ENCODE measurements at regions not wholly inside any gene's neighbourhood (a gene's known extent, or its start where the extent isn't known, plus 50 kb on each side); places are given as distances from the start of the nearest gene placed in this dataset.
"Not testable (repeated sequence)": the region's sequence is repeated elsewhere in the genome, so short reads cannot be mapped to it uniquely, and the experiment has no call there.

- no peak for DNase-seq
Measured at GRCh38 chr1:222415441-222415840, 132.5 kb downstream of the HHIPL2 start.

DNA sequence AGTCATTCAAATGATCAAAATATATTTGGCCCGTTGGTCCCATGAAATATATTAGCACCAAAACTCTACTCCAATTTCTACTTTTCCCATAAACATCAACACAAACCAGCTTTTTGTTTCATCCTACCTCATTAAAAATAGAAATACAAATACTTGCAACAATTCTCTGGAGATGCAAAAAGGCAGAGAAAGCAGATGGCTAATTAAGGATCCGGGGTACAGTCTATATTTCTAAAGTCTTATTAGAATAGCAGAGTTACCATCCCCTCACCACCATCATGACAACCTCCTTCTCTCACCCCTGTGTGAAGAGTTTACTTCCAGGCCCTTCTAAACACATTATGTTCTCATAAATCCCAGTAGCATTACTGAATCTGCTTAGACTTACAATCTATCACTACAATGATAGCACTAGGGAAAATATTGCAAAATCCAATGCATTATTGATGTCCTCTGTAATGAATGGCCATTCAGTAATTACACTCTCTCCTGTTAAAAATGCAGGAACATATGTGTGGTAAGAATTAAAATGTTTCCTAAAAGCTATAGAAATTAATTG, 133.8 kb downstream of the HHIPL2 start:
- DNase-seq: no peak

- no peak for DNase-seq
Measured at GRCh38 chr1:222413436-222413835, 134.5 kb downstream of the HHIPL2 start.

GRCh38 chr1:222404710-222405109, 143.2 kb downstream of the HHIPL2 start:
- DNase-seq: no peak

GRCh38 chr1:222399197-222399596, 148.7 kb downstream of the HHIPL2 start:
- DNase-seq: no peak

- DNase-seq: no peak
Measured at GRCh38 chr1:222394224-222394623, 153.7 kb downstream of the HHIPL2 start.

GRCh38 chr1:222392556-222392955, 155.3 kb downstream of the HHIPL2 start:
- no peak for DNase-seq

- no peak for DNase-seq
Measured at GRCh38 chr1:222390181-222390580, 157.7 kb downstream of the HHIPL2 start.

DNA sequence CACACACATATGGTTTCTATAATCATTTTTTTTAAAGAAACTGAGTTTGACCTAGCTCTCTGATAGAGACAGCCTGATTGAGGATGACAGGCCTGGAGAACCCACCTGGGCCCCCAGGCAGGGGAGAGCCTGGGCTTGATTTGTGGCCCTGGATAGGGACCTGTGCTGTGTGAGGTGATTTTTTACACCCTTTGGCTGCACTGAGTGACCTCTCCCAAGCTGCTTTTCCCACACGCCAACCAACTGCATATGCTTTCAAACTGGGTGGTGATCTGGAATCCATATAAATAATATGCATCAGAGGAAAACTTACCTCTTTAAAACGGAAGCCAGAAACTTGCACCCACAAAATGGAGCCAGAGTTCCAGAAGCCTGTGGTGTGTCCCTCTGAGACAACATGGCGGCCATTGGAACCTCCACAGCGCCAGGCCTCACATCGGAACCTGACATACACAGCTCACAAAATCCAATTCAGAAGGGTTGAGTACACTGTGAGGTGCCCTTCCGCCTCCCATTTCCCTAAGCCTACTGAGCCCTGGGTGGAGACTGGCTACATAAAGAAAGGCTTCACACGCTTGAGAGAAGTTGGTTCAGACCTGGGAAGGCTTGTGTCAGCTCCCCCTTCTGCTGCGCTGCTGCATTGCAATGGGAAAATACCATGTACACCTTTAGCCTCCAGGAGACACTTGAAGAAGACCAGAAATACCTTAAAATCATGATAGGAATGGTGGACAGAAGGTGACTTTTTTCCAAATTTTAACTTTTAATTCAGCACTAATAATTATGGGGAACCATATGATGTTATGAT, 160.7 kb downstream of the HHIPL2 start:
- DNase-seq: no peak

- DNase-seq: no peak
Measured at GRCh38 chr1:222385955-222386354, 161.9 kb downstream of the HHIPL2 start.

- DNase-seq: no peak
Measured at GRCh38 chr1:222385262-222385661, 162.6 kb downstream of the HHIPL2 start.

- no peak for DNase-seq
Measured at GRCh38 chr1:222384531-222384930, 163.4 kb downstream of the HHIPL2 start.

- DNase-seq: no peak
Measured at GRCh38 chr1:222382171-222382570, 165.7 kb downstream of the HHIPL2 start.

DNA sequence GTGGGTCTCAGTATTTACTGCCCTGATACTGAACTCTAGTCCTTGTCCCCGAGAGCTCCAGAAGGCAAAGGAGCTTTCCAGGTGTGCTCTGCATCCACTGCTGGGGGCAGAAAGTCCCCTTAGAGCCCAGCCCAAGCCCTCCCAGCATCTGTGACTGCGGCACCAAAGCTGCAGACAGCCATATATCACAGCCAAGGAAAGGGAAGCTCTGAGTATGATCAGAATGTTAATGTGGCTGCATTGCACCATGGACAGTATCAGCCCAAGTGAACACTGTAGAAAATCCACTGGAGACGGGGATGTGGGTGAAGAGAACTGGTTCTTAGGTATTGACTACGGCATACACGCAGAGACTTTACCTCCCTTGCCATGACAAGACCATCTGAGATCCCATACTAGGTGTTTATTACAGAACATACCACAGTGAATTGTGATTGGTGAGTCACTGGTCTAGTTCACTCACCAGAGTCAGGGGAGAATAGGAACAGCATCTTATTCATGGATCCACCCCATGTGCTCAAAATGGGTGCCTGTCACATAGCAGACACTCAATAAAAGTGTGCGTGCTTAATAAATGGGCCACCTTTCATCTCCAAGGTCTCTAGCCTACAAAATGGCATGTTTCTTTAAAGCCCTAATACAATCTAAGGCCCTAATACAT, 170.3 kb downstream of the HHIPL2 start:
- no peak for DNase-seq

DNA sequence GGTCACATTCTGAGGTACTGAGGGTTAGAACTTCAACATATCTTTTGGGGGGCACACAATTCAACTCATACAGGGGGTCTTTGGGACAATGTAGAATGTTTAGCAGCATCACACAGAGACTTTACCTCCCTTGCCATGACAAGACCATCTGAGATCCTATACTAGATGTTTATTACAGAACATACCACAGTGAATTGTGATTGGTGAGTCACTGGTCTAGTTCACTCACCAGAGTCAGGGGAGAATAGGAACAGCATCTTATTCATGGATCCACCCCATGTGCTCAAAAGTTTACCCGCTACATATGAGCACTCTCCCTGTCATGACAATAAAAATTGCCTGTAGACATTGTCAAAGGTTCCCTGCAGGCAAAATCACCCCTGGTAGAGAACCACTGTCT, 171.1 kb downstream of the HHIPL2 start:
- DNase-seq: not testable (repeated sequence)

DNA sequence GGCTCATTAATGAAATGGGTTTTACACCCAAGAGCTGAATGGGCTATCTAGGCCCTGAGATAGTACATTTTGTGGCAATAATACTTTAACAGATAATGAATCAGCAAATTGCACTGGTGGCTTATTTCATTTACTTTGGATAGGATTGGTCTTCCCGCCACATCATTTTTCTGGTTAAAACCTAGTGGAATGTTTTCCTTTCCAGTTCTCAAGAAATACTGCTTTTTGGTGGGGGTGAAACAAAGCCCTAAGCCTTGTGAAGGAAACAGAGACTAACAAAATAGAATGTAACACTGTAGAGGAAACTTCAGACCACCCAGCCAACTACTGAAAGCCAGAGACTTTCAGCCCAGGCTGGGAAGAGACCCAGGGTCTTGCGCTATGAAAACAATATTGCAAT, 172.2 kb downstream of the HHIPL2 start:
- no peak for DNase-seq

DNA sequence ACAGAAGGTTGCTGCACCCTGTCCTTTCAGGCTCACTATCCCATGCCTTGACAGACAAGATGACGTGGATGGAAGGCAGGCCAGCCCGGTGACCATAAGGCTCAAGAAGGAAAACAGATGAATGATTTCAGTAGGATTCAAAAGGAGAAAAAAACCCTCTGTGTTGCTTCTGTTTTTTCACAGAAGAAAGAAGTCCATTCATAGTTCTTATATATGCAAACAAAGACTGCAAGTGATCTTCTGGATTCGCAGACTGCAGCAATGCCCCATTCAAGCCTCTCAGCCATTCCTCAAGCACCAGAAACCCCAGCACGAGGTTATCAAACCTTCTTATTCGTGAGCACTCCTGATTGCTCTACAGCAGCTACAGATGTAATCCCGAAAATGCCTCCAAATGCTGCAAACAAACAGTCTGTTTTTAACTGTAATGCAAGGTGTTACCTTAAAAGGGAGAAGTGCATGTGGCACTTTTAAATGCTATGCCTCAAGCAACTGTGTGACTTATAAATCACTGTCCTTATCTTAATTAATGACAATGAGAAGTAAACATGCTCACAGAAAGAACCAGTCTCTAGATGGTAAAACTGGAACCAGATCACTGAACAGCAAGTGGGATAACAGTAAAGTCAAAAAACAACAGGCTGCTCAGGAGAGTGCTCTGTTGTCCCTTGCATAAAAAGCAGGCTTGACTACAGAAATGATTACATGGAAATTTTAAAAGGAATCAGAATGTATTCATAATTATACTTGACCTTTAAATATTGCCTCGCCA, 173.9 kb downstream of the HHIPL2 start:
- DNase-seq: no peak

DNA sequence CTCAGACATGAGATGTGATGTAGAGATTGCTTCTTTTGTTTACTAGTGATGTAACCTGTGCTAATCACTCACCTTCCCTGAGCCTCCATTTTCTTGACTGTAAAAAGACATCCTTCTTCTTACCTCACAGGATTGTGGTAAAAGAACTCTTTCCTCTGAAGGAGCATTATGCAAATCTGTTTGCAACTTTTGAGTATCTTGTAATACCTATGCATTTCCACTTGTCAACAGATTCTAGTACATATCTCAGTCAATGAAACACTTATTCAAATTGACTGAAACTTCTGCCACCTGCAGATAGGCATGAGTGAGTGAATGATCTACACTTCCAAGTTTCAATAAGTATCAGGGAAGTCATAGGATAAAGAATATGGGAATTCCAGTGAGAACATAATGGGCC, 174.7 kb downstream of the HHIPL2 start:
- DNase-seq: no peak

GRCh38 chr1:222372221-222372620, 175.7 kb downstream of the HHIPL2 start:
- DNase-seq: no peak

GRCh38 chr1:222370913-222371675, 176.8 kb downstream of the HHIPL2 start:
- DNase-seq: no peak

- DNase-seq: no peak
Measured at GRCh38 chr1:222370081-222370912, 177.6 kb downstream of the HHIPL2 start.

DNA sequence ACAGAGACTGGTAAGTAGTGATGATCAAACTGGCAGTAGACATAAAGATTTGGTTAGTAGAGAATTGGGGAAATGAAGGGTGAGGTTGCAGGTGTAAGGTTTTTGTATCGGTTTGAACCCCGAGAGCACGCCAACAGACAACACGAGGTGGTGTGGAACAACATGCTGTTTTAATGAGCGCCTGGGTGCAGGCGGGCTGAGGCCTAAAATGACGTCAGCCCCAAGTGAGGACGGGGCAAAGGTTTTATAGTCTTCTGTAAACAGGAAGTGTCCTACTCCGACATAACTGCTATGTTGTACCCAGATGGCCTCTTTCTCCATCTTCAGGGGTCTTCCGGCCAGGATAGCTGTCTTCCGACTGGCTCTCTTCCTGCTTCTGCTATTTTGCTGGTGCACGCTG, 178.8 kb downstream of the HHIPL2 start:
- no peak for DNase-seq

All from activated CD8-positive, alpha-beta memory T cell treated with anti-CD3 and anti-CD28 coated beads, Interleukin-2, amount 50 U/mL, for 4 hours (primary cell).